ENCODE measurements at regions not wholly inside any gene's neighbourhood (a gene's known extent, or its start where the extent isn't known, plus 50 kb on each side); places are given as distances from the start of the nearest gene placed in this dataset.

- no peak for TF ChIP-seq EZH2 (IDR thresholded peaks at IDR 0.05; ENCODE audit: insufficient read depth, poor library complexity, severe bottlenecking)
- no peak for TF ChIP-seq EZH2phosphoT487 (IDR thresholded peaks at IDR 0.05; ENCODE audit: insufficient read depth, low read depth)
- in situ Hi-C loops (cut with MboI) = no loop called here
- Histone ChIP-seq H3K4me2 (ENCODE audit: unreplicated experiment) (no peak overlapping the region), H3K36me3 (ENCODE audit: low read depth) (no peaks in the 10 kb centered on the region), H2AFZ (no peak overlapping the region), H3K27ac (no peak overlapping the region), H3K4me3 (no peak overlapping the region), H4K20me1 (ENCODE audit: insufficient read depth) (no peaks in the 10 kb centered on the region), H3K9me3 (ENCODE audit: low read depth) (no peaks in the 10 kb centered on the region), H3K4me1 (ENCODE audit: insufficient read depth) (0 out of 2 replicates have a peak, but pooled peaks cover 5% of the 10 kb centered on the region), H3K9me2 (ENCODE audit: insufficient read depth) (no peaks in the 10 kb centered on the region), H3K27me3 (replicated peaks; ENCODE audit: insufficient read depth) (no peaks in the 10 kb centered on the region), H3K79me2 (ENCODE audit: insufficient read depth) (no peaks in the 10 kb centered on the region), H3K9ac (no peak overlapping the region), H3F3A (ENCODE audit: insufficient read depth) (no peaks in the 10 kb centered on the region)
- no peak for DNase-seq
- 29 to 42% methylated on average over 1 of the region's 1 CpG for WGBS, 2 experiments (ENCODE audit: low coverage in 1 of 2, low lambda C conversion rate in 2 of 2, missing lambda C conversion rate in 2 of 2)
These were observed 233.6 kb upstream of the SEMA3E start for GRCh38 chr7:83882551-83882950.

GRCh38 chr7:83879063-83879462, 230.1 kb upstream of the SEMA3E start:
- 8% methylated on average over 1 of the region's 1 CpG for WGBS, 2 experiments (ENCODE audit: low coverage in 1 of 2, low lambda C conversion rate in 2 of 2, missing lambda C conversion rate in 2 of 2)
- Histone ChIP-seq H3K4me3 (no peak overlapping the region), H3F3A (ENCODE audit: insufficient read depth) (no peaks in the 10 kb centered on the region), H3K27ac (no peak overlapping the region), H3K27me3 (replicated peaks; ENCODE audit: insufficient read depth) (no peaks in the 10 kb centered on the region), H3K79me2 (ENCODE audit: insufficient read depth) (no peaks in the 10 kb centered on the region), H3K36me3 (ENCODE audit: low read depth) (no peaks in the 10 kb centered on the region), H3K9me3 (ENCODE audit: low read depth) (no peaks in the 10 kb centered on the region), H3K9ac (no peak overlapping the region), H3K4me2 (ENCODE audit: unreplicated experiment) (no peak overlapping the region), H4K20me1 (ENCODE audit: insufficient read depth) (no peaks in the 10 kb centered on the region), H2AFZ (no peak overlapping the region), H3K9me2 (ENCODE audit: insufficient read depth) (no peaks in the 10 kb centered on the region), H3K4me1 (ENCODE audit: insufficient read depth) (0 out of 2 replicates have a peak, but pooled peaks cover 9% of the 10 kb centered on the region)
- in situ Hi-C loops (cut with MboI) = no loop called here
- TF ChIP-seq EZH2phosphoT487 (IDR thresholded peaks at IDR 0.05; ENCODE audit: insufficient read depth, low read depth) (no peak), EZH2 (IDR thresholded peaks at IDR 0.05; ENCODE audit: insufficient read depth, poor library complexity, severe bottlenecking) (no peak)
- DNase-seq = no peak

GRCh38 chr7:83878614-83879013, 229.7 kb upstream of the SEMA3E start:
- Histone ChIP-seq H3K4me3 (no peak overlapping the region), H3K36me3 (ENCODE audit: low read depth) (no peaks in the 10 kb centered on the region), H3K79me2 (ENCODE audit: insufficient read depth) (no peaks in the 10 kb centered on the region), H2AFZ (no peak overlapping the region), H3F3A (ENCODE audit: insufficient read depth) (no peaks in the 10 kb centered on the region), H3K4me1 (ENCODE audit: insufficient read depth) (0 out of 2 replicates have a peak, but pooled peaks cover 9% of the 10 kb centered on the region), H3K9me3 (ENCODE audit: low read depth) (no peaks in the 10 kb centered on the region), H3K9me2 (ENCODE audit: insufficient read depth) (no peaks in the 10 kb centered on the region), H3K27me3 (replicated peaks; ENCODE audit: insufficient read depth) (no peaks in the 10 kb centered on the region), H3K27ac (no peak overlapping the region), H3K4me2 (ENCODE audit: unreplicated experiment) (no peak overlapping the region), H4K20me1 (ENCODE audit: insufficient read depth) (no peaks in the 10 kb centered on the region), H3K9ac (no peak overlapping the region)
- in situ Hi-C loops (cut with MboI) = no loop called here
- TF ChIP-seq EZH2phosphoT487 (IDR thresholded peaks at IDR 0.05; ENCODE audit: insufficient read depth, low read depth) = no peak
- TF ChIP-seq EZH2 (IDR thresholded peaks at IDR 0.05; ENCODE audit: insufficient read depth, poor library complexity, severe bottlenecking) = no peak
- no peak for DNase-seq

GRCh38 chr7:83876593-83876992, 227.7 kb upstream of the SEMA3E start:
- WGBS, 2 experiments (ENCODE audit: low coverage in 1 of 2, low lambda C conversion rate in 2 of 2, missing lambda C conversion rate in 2 of 2) = 20 to 35% methylated on average over 2 of the region's 2 CpGs
- peak; percentile 82 for DNase-seq
- Histone ChIP-seq H3K4me3 (no peak overlapping the region), H3K9me2 (ENCODE audit: insufficient read depth) (no peaks in the 10 kb centered on the region), H3F3A (ENCODE audit: insufficient read depth) (no peaks in the 10 kb centered on the region), H3K9ac (no peak overlapping the region), H3K4me1 (ENCODE audit: insufficient read depth) (0 out of 2 replicates have a peak, but pooled peaks cover 4% of the 10 kb centered on the region), H2AFZ (no peak overlapping the region), H3K27me3 (replicated peaks; ENCODE audit: insufficient read depth) (no peaks in the 10 kb centered on the region), H3K27ac (no peak overlapping the region), H3K9me3 (ENCODE audit: low read depth) (no peaks in the 10 kb centered on the region), H4K20me1 (ENCODE audit: insufficient read depth) (no peaks in the 10 kb centered on the region), H3K36me3 (ENCODE audit: low read depth) (no peaks in the 10 kb centered on the region), H3K4me2 (ENCODE audit: unreplicated experiment) (no peak overlapping the region), H3K79me2 (ENCODE audit: insufficient read depth) (no peaks in the 10 kb centered on the region)
- TF ChIP-seq EZH2phosphoT487 (IDR thresholded peaks at IDR 0.05; ENCODE audit: insufficient read depth, low read depth) (no peak), EZH2 (IDR thresholded peaks at IDR 0.05; ENCODE audit: insufficient read depth, poor library complexity, severe bottlenecking) (no peak)
- in situ Hi-C loops (cut with MboI) = no loop called here

- WGBS, 2 experiments (ENCODE audit: low coverage in 1 of 2, low lambda C conversion rate in 2 of 2, missing lambda C conversion rate in 2 of 2) = 60 to 61% methylated on average over 4 of the region's 4 CpGs
- H3K36me3 ChIP-seq (ENCODE audit: low read depth) = no peaks in the 10 kb centered on the region
These were observed 224.5 kb upstream of the SEMA3E start for GRCh38 chr7:83873459-83873858.

More at GRCh38 chr7:83873459-83873858, 224.5 kb upstream of the SEMA3E start:
- H3K27ac ChIP-seq = no peak overlapping the region
- in situ Hi-C loops (cut with MboI) = no loop called here
- no peaks in the 10 kb centered on the region for H4K20me1 ChIP-seq (ENCODE audit: insufficient read depth)
- H3K4me3 ChIP-seq = no peak overlapping the region
- H3K4me2 ChIP-seq (ENCODE audit: unreplicated experiment) = no peak overlapping the region
- DNase-seq = no peak
- TF ChIP-seq EZH2 (IDR thresholded peaks at IDR 0.05; ENCODE audit: insufficient read depth, poor library complexity, severe bottlenecking) (no peak), EZH2phosphoT487 (IDR thresholded peaks at IDR 0.05; ENCODE audit: insufficient read depth, low read depth) (no peak)
- no peak overlapping the region for H2AFZ ChIP-seq
- no peaks in the 10 kb centered on the region for H3K9me3 ChIP-seq (ENCODE audit: low read depth)
- H3F3A ChIP-seq (ENCODE audit: insufficient read depth) = no peaks in the 10 kb centered on the region
- 0 out of 2 replicates have a peak, but pooled peaks cover 4% of the 10 kb centered on the region for H3K4me1 ChIP-seq (ENCODE audit: insufficient read depth)
- H3K27me3 ChIP-seq (replicated peaks; ENCODE audit: insufficient read depth) = no peaks in the 10 kb centered on the region
- H3K79me2 ChIP-seq (ENCODE audit: insufficient read depth) = no peaks in the 10 kb centered on the region
- no peak overlapping the region for H3K9ac ChIP-seq
- no peaks in the 10 kb centered on the region for H3K9me2 ChIP-seq (ENCODE audit: insufficient read depth)
